Esophagus squamous epithelium (tissue), 4 donors: ENCODE measurements at regions not wholly inside any gene's neighbourhood (a gene's known extent, or its start where the extent isn't known, plus 50 kb on each side); places are given as distances from the start of the nearest gene placed in this dataset.

ENCODE experiments used
- CTCF ChIP-seq, 6 experiments: fragments of 450-650 bp in 4 of 6; fragments of 200-600 bp in 2 of 6; sonication (generic) in 2 of 6; IDR thresholded peaks; one replicate each; pipeline ENCODE4 v1.5.1; 2016 to 2019; ENCODE audit warnings: antibody characterized with exemption in 6 of 6, mild to moderate bottlenecking in 4 of 6, moderate library complexity in 4 of 6
- POLR2A ChIP-seq, 4 donors: fragments of 450-650 bp; IDR thresholded peaks; one replicate each; pipeline ENCODE4 v1.6.1; 2017; ENCODE audit warnings: antibody characterized with exemption in 4 of 4, mild to moderate bottlenecking in 4 of 4, moderate library complexity in 3 of 4

GRCh38 chr16:86322806-86323205 is 187.5 kb upstream of the FOXF1 start:
- TF ChIP-seq POLR2A (IDR thresholded peaks at IDR 0.05) (no peak), CTCF (IDR thresholded peaks at IDR 0.05) (no peak)
